ENCODE measurements at regions not wholly inside any gene's neighbourhood (a gene's known extent, or its start where the extent isn't known, plus 50 kb on each side); places are given as distances from the start of the nearest gene placed in this dataset.

GRCh38 chr15:34656005-34656796 lies 72.8 kb upstream of the GOLGA8B start:
- no peaks in the 10 kb centered on the region for H3K27me3 ChIP-seq (ENCODE audit: control insufficient read depth, extremely low read depth, insufficient read depth, low read length)
- no peaks in the 10 kb centered on the region for H3K36me3 ChIP-seq (ENCODE audit: control insufficient read depth in 2 of 2, extremely low read depth in 1 of 2, insufficient read depth in 2 of 2, low read length in 2 of 2)
- H3K27ac ChIP-seq (ENCODE audit: control insufficient read depth, insufficient read depth, low read length), result no peak overlapping the region
- H2AFZ ChIP-seq (ENCODE audit: control insufficient read depth, low read length), result no peak overlapping the region
- no peak overlapping the region for H3K4me2 ChIP-seq (ENCODE audit: control insufficient read depth, extremely low read depth, insufficient read depth, low read depth, low read length)
- no peaks in the 10 kb centered on the region for H3K9me3 ChIP-seq (ENCODE audit: control insufficient read depth, low read depth, low read length)
- H3K4me1 ChIP-seq (ENCODE audit: control insufficient read depth, extremely low read depth, insufficient read depth, low read length), result no peaks in the 10 kb centered on the region
- H3K79me2 ChIP-seq (ENCODE audit: control insufficient read depth, insufficient read depth, low read length), result no peaks in the 10 kb centered on the region
- DNase-seq (ENCODE audit: low read depth, low spot score) (no peak), FAIRE-seq (no peak)
- dilution Hi-C loops (cut with MboI; ENCODE audit: extremely low pct_ligation_motif_present, low sequenced_read_pairs), result no loop called here
- TF ChIP-seq CTCF (optimal IDR thresholded peaks at IDR 0.05 in 1 of 3, IDR thresholded peaks at IDR 0.05 in 1 of 3, conservative IDR thresholded peaks at IDR 0.05 in 1 of 3; ENCODE audit: extremely low read depth in 1 of 3, insufficient read depth in 2 of 3, low read length in 3 of 3), result no peak
- no peak for TF ChIP-seq EZH2 (IDR thresholded peaks at IDR 0.05; ENCODE audit: low read length)
- no peak overlapping the region for H3K9ac ChIP-seq (ENCODE audit: control insufficient read depth, extremely low read depth, insufficient read depth, low read length)
- no peaks in the 10 kb centered on the region for H4K20me1 ChIP-seq (ENCODE audit: control insufficient read depth, extremely low read depth, insufficient read depth, low read length)
- H3K9me1 ChIP-seq (ENCODE audit: control insufficient read depth, extremely low read depth, insufficient read depth, low read length), result no peaks in the 10 kb centered on the region
- no peak overlapping the region for H3K4me3 ChIP-seq (ENCODE audit: control insufficient read depth in 2 of 3, extremely low read depth in 1 of 3, insufficient read depth in 2 of 3, low read depth in 1 of 3, low read length in 3 of 3)

- no peak overlapping the region for H3K4me3 ChIP-seq (ENCODE audit: control insufficient read depth in 2 of 3, extremely low read depth in 1 of 3, insufficient read depth in 2 of 3, low read depth in 1 of 3, low read length in 3 of 3)
- no peak overlapping the region for H3K27ac ChIP-seq (ENCODE audit: control insufficient read depth, insufficient read depth, low read length)
- no peaks in the 10 kb centered on the region for H3K9me3 ChIP-seq (ENCODE audit: control insufficient read depth, low read depth, low read length)
- H3K9ac ChIP-seq (ENCODE audit: control insufficient read depth, extremely low read depth, insufficient read depth, low read length), result no peak overlapping the region
- no peaks in the 10 kb centered on the region for H3K27me3 ChIP-seq (ENCODE audit: control insufficient read depth, extremely low read depth, insufficient read depth, low read length)
- H4K20me1 ChIP-seq (ENCODE audit: control insufficient read depth, extremely low read depth, insufficient read depth, low read length), result no peaks in the 10 kb centered on the region
- no peak overlapping the region for H3K4me2 ChIP-seq (ENCODE audit: control insufficient read depth, extremely low read depth, insufficient read depth, low read depth, low read length)
- FAIRE-seq (no peak), DNase-seq (ENCODE audit: low read depth, low spot score) (no peak)
- H2AFZ ChIP-seq (ENCODE audit: control insufficient read depth, low read length), result no peak overlapping the region
- H3K79me2 ChIP-seq (ENCODE audit: control insufficient read depth, insufficient read depth, low read length), result no peaks in the 10 kb centered on the region
- no peaks in the 10 kb centered on the region for H3K9me1 ChIP-seq (ENCODE audit: control insufficient read depth, extremely low read depth, insufficient read depth, low read length)
- dilution Hi-C loops (cut with MboI; ENCODE audit: extremely low pct_ligation_motif_present, low sequenced_read_pairs), result no loop called here
- no peaks in the 10 kb centered on the region for H3K36me3 ChIP-seq (ENCODE audit: control insufficient read depth in 2 of 2, extremely low read depth in 1 of 2, insufficient read depth in 2 of 2, low read length in 2 of 2)
- no peaks in the 10 kb centered on the region for H3K4me1 ChIP-seq (ENCODE audit: control insufficient read depth, extremely low read depth, insufficient read depth, low read length)
- TF ChIP-seq CTCF (optimal IDR thresholded peaks at IDR 0.05 in 1 of 3, IDR thresholded peaks at IDR 0.05 in 1 of 3, conservative IDR thresholded peaks at IDR 0.05 in 1 of 3; ENCODE audit: extremely low read depth in 1 of 3, insufficient read depth in 2 of 3, low read length in 3 of 3) (no peak), EZH2 (IDR thresholded peaks at IDR 0.05; ENCODE audit: low read length) (no peak)
These were observed 71.9 kb upstream of the GOLGA8B start for GRCh38 chr15:34655326-34655725.

Measured in keratinocyte (primary cell).